Transverse colon (tissue), 3 donors: ENCODE measurements at regions not wholly inside any gene's neighbourhood (a gene's known extent, or its start where the extent isn't known, plus 50 kb on each side); places are given as distances from the start of the nearest gene placed in this dataset.

Experiments
- EP300 ChIP-seq: sonication (generic); formaldehyde crosslinking; IDR thresholded peaks from one replicate; pipeline ENCODE4 v1.6.1; 2017; ENCODE audit warnings: antibody characterized with exemption, low read depth
- TF ChIP-seq, protein P1 (sequence below), 5 experiments: fragments of 200-600 bp in 3 of 5; fragments of 450-650 bp in 2 of 5; sonication (generic) in 3 of 5; IDR thresholded peaks; 1 replicate in 2 of 5; 2 replicates in 3 of 5; pipeline ENCODE4 v1.5.1; 2016 to 2017; ENCODE audit warnings: antibody characterized with exemption in 5 of 5, inconsistent platforms in 3 of 5, mild to moderate bottlenecking in 2 of 5, moderate library complexity in 1 of 5

DNA sequence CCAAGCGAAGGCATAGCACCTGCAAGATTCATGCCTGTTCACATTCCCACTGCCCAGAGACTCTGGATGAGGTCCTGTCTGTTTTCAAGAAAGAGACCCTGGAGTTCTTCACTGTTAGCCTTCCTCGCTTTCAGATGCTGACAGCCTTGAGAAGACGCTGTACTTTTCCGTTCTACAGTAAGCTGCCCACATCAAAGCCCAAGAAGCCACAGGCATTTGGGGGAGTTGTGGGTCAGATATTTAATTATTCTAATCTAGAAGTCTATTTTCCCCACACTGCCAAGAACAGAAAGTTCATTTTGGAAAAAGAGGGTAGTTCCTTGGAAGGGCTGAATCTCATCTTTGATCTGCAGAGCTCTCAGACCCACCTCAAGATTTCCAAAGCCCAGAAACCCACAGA lies 127.9 kb downstream of the AXIN2 start:
- TF ChIP-seq, protein P1, sequence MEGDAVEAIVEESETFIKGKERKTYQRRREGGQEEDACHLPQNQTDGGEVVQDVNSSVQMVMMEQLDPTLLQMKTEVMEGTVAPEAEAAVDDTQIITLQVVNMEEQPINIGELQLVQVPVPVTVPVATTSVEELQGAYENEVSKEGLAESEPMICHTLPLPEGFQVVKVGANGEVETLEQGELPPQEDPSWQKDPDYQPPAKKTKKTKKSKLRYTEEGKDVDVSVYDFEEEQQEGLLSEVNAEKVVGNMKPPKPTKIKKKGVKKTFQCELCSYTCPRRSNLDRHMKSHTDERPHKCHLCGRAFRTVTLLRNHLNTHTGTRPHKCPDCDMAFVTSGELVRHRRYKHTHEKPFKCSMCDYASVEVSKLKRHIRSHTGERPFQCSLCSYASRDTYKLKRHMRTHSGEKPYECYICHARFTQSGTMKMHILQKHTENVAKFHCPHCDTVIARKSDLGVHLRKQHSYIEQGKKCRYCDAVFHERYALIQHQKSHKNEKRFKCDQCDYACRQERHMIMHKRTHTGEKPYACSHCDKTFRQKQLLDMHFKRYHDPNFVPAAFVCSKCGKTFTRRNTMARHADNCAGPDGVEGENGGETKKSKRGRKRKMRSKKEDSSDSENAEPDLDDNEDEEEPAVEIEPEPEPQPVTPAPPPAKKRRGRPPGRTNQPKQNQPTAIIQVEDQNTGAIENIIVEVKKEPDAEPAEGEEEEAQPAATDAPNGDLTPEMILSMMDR (IDR thresholded peaks at IDR 0.05), result no peak
- no peak for TF ChIP-seq EP300
